Ammon's horn (tissue), 1 donor: ENCODE measurements at regions not wholly inside any gene's neighbourhood (a gene's known extent, or its start where the extent isn't known, plus 50 kb on each side); places are given as distances from the start of the nearest gene placed in this dataset.

Source experiments
- DNase-seq: peaks from one replicate; pipeline ENCODE4 v3.0.0-alpha.2; 2016; ENCODE audit warnings: low spot score

GRCh38 chr4:173924561-173924960, 358.9 kb downstream of the FBXO8 start:
- no peak for DNase-seq

GRCh38 chr4:173919861-173920260, 363.6 kb downstream of the FBXO8 start:
- DNase-seq = no peak

- no peak for DNase-seq
Measured at GRCh38 chr4:173919196-173919595, 364.3 kb downstream of the FBXO8 start.

- no peak for DNase-seq
Measured at GRCh38 chr4:173917255-173917960, 366.1 kb downstream of the FBXO8 start.

- DNase-seq = no peak
Measured at GRCh38 chr4:173913496-173913895, 370.0 kb downstream of the FBXO8 start.

- no peak for DNase-seq
Measured at GRCh38 chr4:173912384-173912783, 371.1 kb downstream of the FBXO8 start.

GRCh38 chr4:173910891-173911290, 372.6 kb downstream of the FBXO8 start:
- DNase-seq = no peak

GRCh38 chr4:173909294-173909693, 374.2 kb downstream of the FBXO8 start:
- DNase-seq = no peak

- no peak for DNase-seq
Measured at GRCh38 chr4:173899813-173900212, 369.8 kb upstream of the HAND2 start.

GRCh38 chr4:173891072-173891471, 361.0 kb upstream of the HAND2 start:
- no peak for DNase-seq

- DNase-seq = no peak
Measured at GRCh38 chr4:173883821-173884220, 353.8 kb upstream of the HAND2 start.

- no peak for DNase-seq
Measured at GRCh38 chr4:173880897-173881296, 350.9 kb upstream of the HAND2 start.

GRCh38 chr4:173879509-173879908, 349.5 kb upstream of the HAND2 start:
- no peak for DNase-seq

- DNase-seq = no peak
Measured at GRCh38 chr4:173878701-173879100, 348.7 kb upstream of the HAND2 start.

GRCh38 chr4:173871643-173872042, 341.6 kb upstream of the HAND2 start:
- no peak for DNase-seq

- DNase-seq = no peak
Measured at GRCh38 chr4:173866322-173867026, 336.4 kb upstream of the HAND2 start.

- DNase-seq = no peak
Measured at GRCh38 chr4:173862754-173863153, 332.7 kb upstream of the HAND2 start.

- no peak for DNase-seq
Measured at GRCh38 chr4:173860094-173860493, 330.1 kb upstream of the HAND2 start.

- no peak for DNase-seq
Measured at GRCh38 chr4:173859091-173859713, 329.2 kb upstream of the HAND2 start.

- no peak for DNase-seq
Measured at GRCh38 chr4:173858471-173858870, 328.4 kb upstream of the HAND2 start.

GRCh38 chr4:173857828-173858227, 327.8 kb upstream of the HAND2 start:
- no peak for DNase-seq

- no peak for DNase-seq
Measured at GRCh38 chr4:173855015-173855414, 325.0 kb upstream of the HAND2 start.

- no peak for DNase-seq
Measured at GRCh38 chr4:173852775-173853174, 322.7 kb upstream of the HAND2 start.
